ENCODE measurements at regions not wholly inside any gene's neighbourhood (a gene's known extent, or its start where the extent isn't known, plus 50 kb on each side); places are given as distances from the start of the nearest gene placed in this dataset.

- DNase-seq, result no peak
Measured at GRCh38 chr10:124225467-124226270, 132.3 kb upstream of the CHST15 start.

- no peak for DNase-seq
Measured at GRCh38 chr10:124225029-124225466, 131.7 kb upstream of the CHST15 start.

GRCh38 chr10:124224331-124225028 is 131.1 kb upstream of the CHST15 start:
- no peak for DNase-seq

- no peak for DNase-seq
Measured at GRCh38 chr10:124223711-124224085, 130.3 kb upstream of the CHST15 start.

GRCh38 chr10:124222988-124223710 is 129.8 kb upstream of the CHST15 start:
- no peak for DNase-seq

- DNase-seq, result no peak
Measured at GRCh38 chr10:124222318-124222987, 129.1 kb upstream of the CHST15 start.

GRCh38 chr10:124221356-124222317 is 128.2 kb upstream of the CHST15 start:
- peak; percentile 20 for DNase-seq

GRCh38 chr10:124220971-124221355 is 127.6 kb upstream of the CHST15 start:
- DNase-seq, result no peak

- DNase-seq, result no peak
Measured at GRCh38 chr10:124220547-124220946, 127.1 kb upstream of the CHST15 start.

GRCh38 chr10:124219655-124220054 is 126.3 kb upstream of the CHST15 start:
- no peak for DNase-seq

- no peak for DNase-seq
Measured at GRCh38 chr10:124219062-124219461, 125.7 kb upstream of the CHST15 start.

GRCh38 chr10:124217906-124218804 is 124.8 kb upstream of the CHST15 start:
- no peak for DNase-seq

GRCh38 chr10:124217031-124217430 is 123.6 kb upstream of the CHST15 start:
- DNase-seq, result no peak

- no peak for DNase-seq
Measured at GRCh38 chr10:124214610-124215375, 121.4 kb upstream of the CHST15 start.

- DNase-seq, result no peak
Measured at GRCh38 chr10:124213899-124214510, 120.6 kb upstream of the CHST15 start.

- DNase-seq, result peak; percentile 3
Measured at GRCh38 chr10:124213471-124213870, 120.1 kb upstream of the CHST15 start.

- DNase-seq, result no peak
Measured at GRCh38 chr10:124212702-124213101, 119.3 kb upstream of the CHST15 start.

GRCh38 chr10:124211921-124212320 is 118.5 kb upstream of the CHST15 start:
- DNase-seq, result peak; percentile 4

- no peak for DNase-seq
Measured at GRCh38 chr10:124210263-124210662, 116.9 kb upstream of the CHST15 start.
